ENCODE measurements at regions not wholly inside any gene's neighbourhood (a gene's known extent, or its start where the extent isn't known, plus 50 kb on each side); places are given as distances from the start of the nearest gene placed in this dataset.
"Not testable (repeated sequence)": the region's sequence is repeated elsewhere in the genome, so short reads cannot be mapped to it uniquely, and the experiment has no call there.

- ATAC-seq = no peak
- intact Hi-C loops (cut with DNase I, micrococcal nuclease) = no loop called here
- DNase-seq = no peak
Measured at GRCh38 chr4:52423967-52424366, 235.1 kb downstream of the USP46 start.

DNA sequence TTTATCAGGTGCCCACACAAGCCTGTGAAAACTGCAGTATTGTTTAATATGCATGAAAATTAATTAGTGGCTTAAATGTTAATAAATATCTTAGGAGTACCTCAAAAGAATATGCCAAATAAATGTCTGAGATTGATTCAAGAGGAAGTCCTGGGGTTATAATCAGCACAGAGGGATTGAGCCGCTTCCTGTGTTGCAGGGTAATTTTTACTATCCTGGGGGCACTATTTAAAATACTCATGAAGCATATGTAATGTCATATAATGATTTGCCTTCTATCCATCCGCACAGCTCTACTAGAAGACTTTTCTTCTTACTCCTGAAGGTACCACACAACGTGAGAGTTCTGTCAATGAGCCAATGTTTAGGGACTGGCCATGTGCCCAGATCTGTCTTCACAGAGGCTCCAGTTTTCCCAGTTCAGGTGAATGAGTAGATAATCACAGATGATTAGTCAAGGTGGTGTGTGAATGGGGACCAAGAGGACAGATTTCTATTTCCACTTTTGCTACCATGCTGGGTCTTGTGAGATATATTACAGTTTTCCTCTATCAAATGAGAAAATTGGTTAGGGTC lies 233.3 kb downstream of the USP46 start:
- intact Hi-C loops (cut with DNase I, micrococcal nuclease) = no loop called here
- DNase-seq (no peak), ATAC-seq (no peak)

DNA sequence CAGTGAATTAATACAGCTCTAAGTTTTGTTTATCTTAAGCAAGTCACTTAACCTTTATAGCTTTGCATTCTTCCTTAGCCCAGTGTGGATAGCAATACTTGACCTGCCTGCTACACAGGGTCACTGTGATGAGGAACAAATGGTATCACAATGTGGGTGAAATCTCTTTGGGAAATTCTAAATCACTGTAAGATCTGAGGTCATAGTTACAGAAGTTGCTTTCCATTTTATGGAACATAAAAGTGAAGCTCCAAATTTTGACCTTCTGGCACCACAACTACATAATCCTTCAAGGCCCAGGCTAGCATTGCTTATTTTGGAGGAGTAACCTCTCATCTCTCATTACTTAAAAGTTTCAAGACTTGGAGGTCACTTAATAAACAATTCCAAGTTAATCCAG lies 227.7 kb downstream of the USP46 start:
- no peak for DNase-seq
- no peak for ATAC-seq
- intact Hi-C loops (cut with DNase I, micrococcal nuclease) = no loop called here

DNA sequence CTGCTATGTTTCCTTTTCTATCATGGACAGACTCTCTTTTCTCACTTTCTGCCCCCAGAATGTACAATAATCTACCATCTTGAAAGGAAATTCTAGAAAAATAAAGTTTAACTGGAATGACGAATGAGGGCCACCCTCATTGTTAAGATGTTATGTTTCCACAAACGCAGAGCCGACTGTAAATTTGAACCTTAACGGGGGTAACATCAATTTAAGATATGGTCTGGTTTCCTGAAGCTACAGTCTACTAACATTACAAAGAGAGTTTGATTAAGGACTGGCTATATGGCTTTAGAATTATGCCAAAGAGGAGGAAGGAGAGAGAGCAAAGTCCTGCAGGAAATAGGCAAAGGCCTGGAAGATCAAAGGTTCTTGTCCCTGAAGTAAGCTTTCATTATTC lies 227.2 kb downstream of the USP46 start:
- DNase-seq (no peak), ATAC-seq (no peak)
- intact Hi-C loops (cut with DNase I, micrococcal nuclease) = no loop called here

DNA sequence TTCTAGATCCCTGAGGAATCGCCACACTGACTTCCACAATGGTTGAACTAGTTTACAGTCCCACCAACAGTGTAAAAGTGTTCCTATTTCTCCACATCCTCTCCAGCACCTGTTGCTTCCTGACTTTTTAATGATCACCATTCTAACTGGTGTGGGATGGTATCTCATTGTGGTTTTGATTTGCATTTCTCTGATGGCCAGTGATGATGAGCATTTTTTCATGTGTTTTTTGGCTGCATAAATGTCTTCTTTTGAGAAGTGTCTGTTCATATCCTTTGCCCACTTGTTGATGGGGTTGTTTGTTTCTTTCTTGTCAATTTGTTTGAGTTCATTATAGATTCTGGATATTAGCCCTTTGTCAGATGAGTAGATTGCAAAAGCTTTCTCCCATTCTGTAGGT lies 216.6 kb downstream of the USP46 start:
- intact Hi-C loops (cut with DNase I, micrococcal nuclease); ATAC-seq; DNase-seq: not testable (repeated sequence)

DNA sequence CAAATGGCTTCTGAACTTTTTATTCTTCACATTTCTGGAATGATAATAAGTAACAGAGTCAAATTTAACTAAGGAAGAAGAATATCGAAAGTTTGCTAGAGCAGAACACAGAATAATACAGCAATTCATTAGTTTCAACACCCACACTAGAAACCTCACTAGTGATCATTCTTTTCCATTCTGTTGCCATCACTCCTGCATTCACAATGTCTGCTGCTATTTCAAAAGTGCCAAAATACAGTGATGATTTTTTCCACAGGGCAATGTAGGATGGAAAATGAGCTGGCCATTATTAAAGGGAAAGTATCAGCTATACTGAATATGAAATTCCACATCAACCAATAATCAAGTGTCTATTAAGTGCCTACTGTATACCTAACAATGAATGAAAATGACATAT lies 186.7 kb downstream of the USP46 start:
- DNase-seq (no peak), ATAC-seq (no peak)
- intact Hi-C loops (cut with DNase I, micrococcal nuclease) = no loop called here

DNA sequence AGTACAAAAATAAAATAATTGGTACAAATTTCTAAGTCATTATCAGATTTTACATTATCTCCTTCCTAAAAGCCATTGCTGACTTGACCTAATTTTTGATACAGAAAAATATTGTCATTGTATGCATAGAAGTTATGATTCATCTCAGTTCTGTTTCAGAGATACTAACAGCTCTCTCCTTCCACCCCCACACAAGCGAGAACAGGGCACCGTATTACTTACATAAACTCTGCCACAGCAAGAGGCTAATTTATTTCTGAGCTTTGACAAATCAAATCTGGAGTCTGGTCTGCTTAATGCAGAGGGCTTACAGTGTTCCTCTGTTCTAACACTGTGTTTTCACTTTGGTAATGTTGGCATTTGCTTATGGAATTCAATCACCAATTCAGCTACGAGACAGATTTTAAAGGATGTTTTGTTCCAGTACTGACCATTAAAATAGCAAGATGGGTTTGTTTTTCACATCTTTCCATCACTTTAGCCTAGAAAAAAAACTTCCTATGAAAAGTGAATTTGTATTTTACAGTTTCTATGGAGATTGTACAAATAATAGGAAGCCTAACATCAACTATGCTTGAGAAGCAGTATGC lies 181.8 kb downstream of the USP46 start:
- DNase-seq (no peak), ATAC-seq (no peak)
- intact Hi-C loops (cut with DNase I, micrococcal nuclease) = no loop called here

DNA sequence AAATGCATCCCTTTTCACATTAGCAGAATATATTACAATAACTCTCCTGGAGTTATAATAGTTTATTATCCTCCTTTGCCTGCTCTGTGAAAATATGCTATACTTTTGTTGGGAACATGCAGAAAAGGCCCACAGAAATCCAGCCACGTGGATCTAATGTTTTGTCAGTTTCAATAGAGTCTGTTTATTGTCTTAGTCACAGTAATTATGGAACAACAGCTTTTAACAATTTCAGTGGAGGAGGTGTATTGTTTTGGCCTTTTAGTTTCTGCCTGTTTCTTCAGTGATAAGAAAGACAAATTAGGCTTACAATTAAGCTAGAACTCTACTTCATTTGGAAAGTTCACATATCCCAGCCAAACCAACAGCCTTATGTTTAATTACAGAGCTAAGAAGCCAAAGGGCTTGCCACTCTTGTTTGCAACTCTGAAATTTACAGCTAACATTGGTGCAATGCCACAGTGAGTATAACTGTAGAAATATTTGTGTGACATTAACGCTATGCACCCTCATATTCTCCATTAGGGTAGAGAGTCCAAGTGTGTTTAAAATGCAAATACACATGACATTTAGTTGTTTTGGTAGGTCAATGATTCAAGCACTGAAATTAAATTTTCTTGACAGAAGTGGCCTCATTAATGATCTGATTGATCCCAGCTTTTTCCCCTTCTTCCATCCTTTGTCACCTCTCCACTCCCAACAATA lies 175.8 kb downstream of the USP46 start:
- ATAC-seq (no peak), DNase-seq (no peak)
- intact Hi-C loops (cut with DNase I, micrococcal nuclease) = no loop called here

GRCh38 chr4:52507774-52508173 lies 151.3 kb downstream of the USP46 start:
- DNase-seq = no peak
- no peak for ATAC-seq
- intact Hi-C loops (cut with DNase I, micrococcal nuclease) = no loop called here

DNA sequence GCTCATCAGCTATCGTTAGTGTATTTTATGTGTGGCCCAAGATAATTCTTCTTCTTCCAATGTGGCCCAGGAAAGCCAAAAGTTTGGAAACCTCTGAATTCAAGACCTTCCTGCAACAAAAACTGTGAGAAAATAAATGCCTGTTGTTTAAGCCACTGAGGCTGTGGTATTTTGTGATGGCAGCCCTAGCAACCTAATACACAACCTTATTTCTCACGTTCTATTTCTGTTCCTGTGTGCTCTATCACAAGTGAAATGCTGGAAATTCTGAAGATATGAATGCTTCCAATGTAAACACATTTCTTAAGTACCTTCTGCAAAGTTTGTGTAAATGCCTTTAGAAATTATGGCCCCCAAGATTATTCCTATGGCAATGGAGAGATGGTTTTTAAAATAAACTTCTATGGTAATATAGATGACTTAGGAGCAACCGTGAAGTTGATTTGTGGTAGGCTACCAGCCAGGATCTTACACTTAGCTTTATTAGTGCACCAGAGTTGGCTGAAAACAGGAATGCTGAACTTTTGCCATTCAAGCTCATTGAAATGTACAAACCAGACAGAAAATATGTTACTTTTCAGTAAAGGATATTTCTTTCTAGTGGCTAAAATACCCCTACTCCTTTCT lies 148.0 kb downstream of the USP46 start:
- DNase-seq (no peak), ATAC-seq (no peak)
- intact Hi-C loops (cut with DNase I, micrococcal nuclease) = no loop called here

DNA sequence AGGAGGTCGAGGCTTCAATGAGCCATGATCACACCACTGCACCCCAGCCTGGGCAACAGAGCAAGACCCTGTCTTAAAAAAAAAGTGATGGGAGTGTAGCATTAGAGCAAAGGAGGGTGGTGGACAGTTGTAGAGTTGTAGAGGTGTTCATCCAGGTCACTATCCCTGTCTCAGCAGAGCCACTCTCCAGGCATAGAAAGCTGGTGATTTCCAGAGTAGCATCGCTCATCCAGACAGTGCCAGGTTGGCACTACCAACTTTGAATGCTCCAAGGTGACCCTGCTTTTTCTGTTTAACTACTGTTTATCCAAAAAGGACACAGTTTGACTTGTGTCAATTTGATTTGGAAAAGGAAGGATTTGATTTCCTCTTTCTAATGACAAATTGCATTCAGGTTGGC lies 147.3 kb downstream of the USP46 start:
- DNase-seq = no peak
- intact Hi-C loops (cut with DNase I, micrococcal nuclease) = no loop called here
- no peak for ATAC-seq

DNA sequence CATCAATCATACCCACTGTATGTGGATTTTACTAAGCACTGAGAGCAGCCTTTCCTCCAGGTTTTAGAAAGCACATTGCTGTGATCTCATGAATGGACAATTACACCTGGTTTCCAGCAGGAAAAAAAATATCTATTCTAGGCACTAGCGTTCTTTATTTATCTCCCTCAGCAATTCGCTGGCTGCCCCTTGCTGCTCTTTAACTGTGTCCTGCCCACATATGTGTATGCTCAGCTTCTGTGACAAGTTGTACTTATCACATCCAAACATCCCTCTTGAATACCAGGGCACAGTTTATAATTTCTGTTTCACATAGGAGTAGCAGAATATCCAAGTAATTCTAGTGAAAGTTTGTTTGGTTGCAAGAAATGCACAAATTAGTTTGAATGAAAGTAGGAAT lies 146.8 kb downstream of the USP46 start:
- intact Hi-C loops (cut with DNase I, micrococcal nuclease) = no loop called here
- ATAC-seq = no peak
- no peak for DNase-seq

GRCh38 chr4:52522093-52522492 lies 137.0 kb downstream of the USP46 start:
- DNase-seq; intact Hi-C loops (cut with DNase I, micrococcal nuclease); ATAC-seq: not testable (repeated sequence)

DNA sequence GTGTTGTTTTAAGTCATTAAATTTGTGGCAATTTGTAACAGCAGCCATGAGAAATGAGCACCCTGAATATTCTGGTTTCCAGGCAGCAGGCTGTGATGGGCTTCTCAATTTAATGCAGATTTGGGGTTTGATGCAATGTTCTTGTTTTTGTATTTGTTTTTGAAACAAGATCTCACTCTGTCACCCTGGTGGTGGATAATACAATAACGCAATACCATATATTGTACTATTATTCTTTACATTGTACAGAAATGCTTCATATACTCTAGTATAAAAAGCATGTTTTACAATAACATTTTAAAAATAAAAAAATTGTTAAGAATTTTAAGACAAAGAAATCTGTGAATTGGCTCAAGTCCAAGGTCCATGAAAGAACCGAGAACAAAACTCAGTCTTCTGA lies 129.1 kb downstream of the USP46 start:
- ATAC-seq = no peak
- no peak for DNase-seq
- intact Hi-C loops (cut with DNase I, micrococcal nuclease) = no loop called here

GRCh38 chr4:52535793-52536192 lies 123.3 kb downstream of the USP46 start:
- intact Hi-C loops (cut with DNase I, micrococcal nuclease) = no loop called here
- DNase-seq (no peak), ATAC-seq (no peak)
